Middle frontal gyrus (tissue), 1 donor: ENCODE measurements at regions not wholly inside any gene's neighbourhood (a gene's known extent, or its start where the extent isn't known, plus 50 kb on each side); places are given as distances from the start of the nearest gene placed in this dataset.
"Not testable (repeated sequence)": the region's sequence is repeated elsewhere in the genome, so short reads cannot be mapped to it uniquely, and the experiment has no call there.

ENCODE experiments used
- DNase-seq: peaks from one replicate; pipeline ENCODE4 v3.0.0-alpha.2; 2015; ENCODE audit warnings: low spot score; ENCODE audit errors: extremely low spot score

- DNase-seq: no peak
Measured at GRCh38 chr13:87172166-87172835, 498.9 kb upstream of the SLITRK5 start.

- DNase-seq: not testable (repeated sequence)
Measured at GRCh38 chr13:87185138-87185537, 486.0 kb upstream of the SLITRK5 start.

- DNase-seq: not testable (repeated sequence)
Measured at GRCh38 chr13:87186647-87187046, 484.5 kb upstream of the SLITRK5 start.

- not testable (repeated sequence) for DNase-seq
Measured at GRCh38 chr13:87191485-87191884, 479.7 kb upstream of the SLITRK5 start.

GRCh38 chr13:87198371-87198770, 472.8 kb upstream of the SLITRK5 start:
- no peak for DNase-seq

- no peak for DNase-seq
Measured at GRCh38 chr13:87206708-87207107, 464.5 kb upstream of the SLITRK5 start.

GRCh38 chr13:87207280-87208003, 463.7 kb upstream of the SLITRK5 start:
- DNase-seq: no peak

- DNase-seq: no peak
Measured at GRCh38 chr13:87208636-87209035, 462.5 kb upstream of the SLITRK5 start.

GRCh38 chr13:87234981-87235380, 436.2 kb upstream of the SLITRK5 start:
- no peak for DNase-seq

- no peak for DNase-seq
Measured at GRCh38 chr13:87235621-87236020, 435.6 kb upstream of the SLITRK5 start.

- no peak for DNase-seq
Measured at GRCh38 chr13:87244256-87244890, 426.8 kb upstream of the SLITRK5 start.

GRCh38 chr13:87249847-87250246, 421.3 kb upstream of the SLITRK5 start:
- not testable (repeated sequence) for DNase-seq

- no peak for DNase-seq
Measured at GRCh38 chr13:87255394-87255793, 415.8 kb upstream of the SLITRK5 start.

GRCh38 chr13:87259479-87260083, 411.6 kb upstream of the SLITRK5 start:
- no peak for DNase-seq

- no peak for DNase-seq
Measured at GRCh38 chr13:87274209-87274819, 396.9 kb upstream of the SLITRK5 start.

GRCh38 chr13:87280139-87280538, 391.0 kb upstream of the SLITRK5 start:
- no peak for DNase-seq

GRCh38 chr13:87287721-87288120, 383.4 kb upstream of the SLITRK5 start:
- DNase-seq: no peak

- DNase-seq: no peak
Measured at GRCh38 chr13:87295636-87296035, 375.5 kb upstream of the SLITRK5 start.

GRCh38 chr13:87302034-87302433, 369.1 kb upstream of the SLITRK5 start:
- no peak for DNase-seq

GRCh38 chr13:87302931-87303330, 368.2 kb upstream of the SLITRK5 start:
- no peak for DNase-seq

GRCh38 chr13:87311165-87311564, 360.0 kb upstream of the SLITRK5 start:
- DNase-seq: no peak

GRCh38 chr13:87314822-87315221, 356.3 kb upstream of the SLITRK5 start:
- DNase-seq: no peak
